ENCODE measurements at regions not wholly inside any gene's neighbourhood (a gene's known extent, or its start where the extent isn't known, plus 50 kb on each side); places are given as distances from the start of the nearest gene placed in this dataset.

- TF ChIP-seq EZH2 (IDR thresholded peaks at IDR 0.05; ENCODE audit: borderline replicate concordance): no peak
- TF ChIP-seq, protein P1, sequence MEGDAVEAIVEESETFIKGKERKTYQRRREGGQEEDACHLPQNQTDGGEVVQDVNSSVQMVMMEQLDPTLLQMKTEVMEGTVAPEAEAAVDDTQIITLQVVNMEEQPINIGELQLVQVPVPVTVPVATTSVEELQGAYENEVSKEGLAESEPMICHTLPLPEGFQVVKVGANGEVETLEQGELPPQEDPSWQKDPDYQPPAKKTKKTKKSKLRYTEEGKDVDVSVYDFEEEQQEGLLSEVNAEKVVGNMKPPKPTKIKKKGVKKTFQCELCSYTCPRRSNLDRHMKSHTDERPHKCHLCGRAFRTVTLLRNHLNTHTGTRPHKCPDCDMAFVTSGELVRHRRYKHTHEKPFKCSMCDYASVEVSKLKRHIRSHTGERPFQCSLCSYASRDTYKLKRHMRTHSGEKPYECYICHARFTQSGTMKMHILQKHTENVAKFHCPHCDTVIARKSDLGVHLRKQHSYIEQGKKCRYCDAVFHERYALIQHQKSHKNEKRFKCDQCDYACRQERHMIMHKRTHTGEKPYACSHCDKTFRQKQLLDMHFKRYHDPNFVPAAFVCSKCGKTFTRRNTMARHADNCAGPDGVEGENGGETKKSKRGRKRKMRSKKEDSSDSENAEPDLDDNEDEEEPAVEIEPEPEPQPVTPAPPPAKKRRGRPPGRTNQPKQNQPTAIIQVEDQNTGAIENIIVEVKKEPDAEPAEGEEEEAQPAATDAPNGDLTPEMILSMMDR (IDR thresholded peaks at IDR 0.05; ENCODE audit: poor library complexity): no peak
- no peak for TF ChIP-seq EZH2phosphoT487 (IDR thresholded peaks at IDR 0.05; ENCODE audit: low read depth, severe bottlenecking, unreplicated experiment)
These were observed 88.9 kb upstream of the TYRP1 start for GRCh38 chr9:12604164-12604821.

All from hepatocyte (in vitro differentiated cells).